Naive B cell (primary cell): ENCODE measurements at regions not wholly inside any gene's neighbourhood (a gene's known extent, or its start where the extent isn't known, plus 50 kb on each side); places are given as distances from the start of the nearest gene placed in this dataset.
A peak's percentile ranks its signal among the peaks of the same experiment; 100 is the strongest.

ENCODE experiments used
- ATAC-seq, 2 donors: fragments of 150-1000 bp; cut with Tn5 transposase; 2 replicates each; pipeline ENCODE4 v1.10.0; 2021; ENCODE audit warnings: low read depth in 2 of 2, mild to moderate bottlenecking in 2 of 2, moderate library complexity in 2 of 2
- DNase-seq: peaks from one replicate; pipeline ENCODE4 v3.0.0; 2022
- H3K27ac Mint-ChIP-seq, 6 donors: one replicate each; pipeline ENCODE4 v1.8.0; 2020 to 2022; ENCODE audit warnings: mild to moderate bottlenecking in 6 of 6, mixed read lengths in 6 of 6, moderate library complexity in 5 of 6, inconsistent platforms in 2 of 6
- H3K27me3 Mint-ChIP-seq, 3 donors: one replicate each; pipeline ENCODE4 v1.8.0; 2021 to 2022; ENCODE audit warnings: mixed read lengths in 3 of 3, mild to moderate bottlenecking in 1 of 3
- H3K36me3 Mint-ChIP-seq, 2 donors: one replicate each; pipeline ENCODE4 v1.8.0; 2020 to 2022; ENCODE audit warnings: mixed read lengths in 2 of 2, inconsistent platforms in 1 of 2, mild to moderate bottlenecking in 1 of 2
- H3K4me1 Mint-ChIP-seq, 3 donors: one replicate each; pipeline ENCODE4 v1.8.0; 2020 to 2022; ENCODE audit warnings: mixed read lengths in 3 of 3, inconsistent platforms in 1 of 3, mild to moderate bottlenecking in 1 of 3, moderate library complexity in 1 of 3
- H3K4me3 Mint-ChIP-seq, 8 donors: one replicate each; pipeline ENCODE4 v1.8.0; 2020 to 2022; ENCODE audit warnings: mild to moderate bottlenecking in 8 of 8, mixed read lengths in 8 of 8, moderate library complexity in 8 of 8, inconsistent platforms in 2 of 8
- H3K9me3 Mint-ChIP-seq, 7 donors: one replicate each; pipeline ENCODE4 v1.8.0; 2020 to 2022; ENCODE audit warnings: mixed read lengths in 7 of 7, mild to moderate bottlenecking in 5 of 7, inconsistent platforms in 2 of 7, moderate library complexity in 1 of 7

GRCh38 chr10:3976718-3977117 is 191.7 kb upstream of the KLF6 start:
- H3K27me3 Mint-ChIP-seq: no peaks in the 10 kb centered on the region
- no peak overlapping the region for H3K27ac Mint-ChIP-seq
- no peak overlapping the region for H3K4me3 Mint-ChIP-seq
- peaks cover 0 to 5% (median 0%) of the 10 kb centered on the region in 7 donors for H3K9me3 Mint-ChIP-seq
- H3K36me3 Mint-ChIP-seq: peaks cover 0 to 6% of the 10 kb centered on the region in 2 donors
- ATAC-seq (peak; percentile 47 to 57), DNase-seq (no peak)
- H3K4me1 Mint-ChIP-seq: peaks cover 7 to 18% (median 9%) of the 10 kb centered on the region in 3 donors

- DNase-seq (no peak), ATAC-seq (no peak)
- Mint-ChIP-seq H3K4me3 (no peak overlapping the region), H3K27ac (no peak overlapping the region), H3K27me3 (no peaks in the 10 kb centered on the region), H3K4me1 (peaks cover 7 to 15% (median 9%) of the 10 kb centered on the region in 3 donors), H3K9me3 (peaks cover 0 to 5% (median 0%) of the 10 kb centered on the region in 7 donors), H3K36me3 (peaks cover 0 to 6% of the 10 kb centered on the region in 2 donors)
Measured at GRCh38 chr10:3976171-3976570, 191.2 kb upstream of the KLF6 start.

- Mint-ChIP-seq H3K4me3 (no peak overlapping the region), H3K36me3 (peaks cover 0 to 6% of the 10 kb centered on the region in 2 donors), H3K27ac (no peak overlapping the region), H3K27me3 (no peaks in the 10 kb centered on the region), H3K9me3 (peaks cover 0 to 5% (median 0%) of the 10 kb centered on the region in 7 donors), H3K4me1 (peaks cover 5 to 10% (median 7%) of the 10 kb centered on the region in 3 donors)
- no peak for DNase-seq
- no peak for ATAC-seq
Measured at GRCh38 chr10:3975016-3975415, 190.0 kb upstream of the KLF6 start.

- peak overlapping the region in 1 of 6 donors; percentile 36 for H3K27ac Mint-ChIP-seq
- peaks cover 0 to 3% (median 0%) of the 10 kb centered on the region in 3 donors for H3K27me3 Mint-ChIP-seq
- DNase-seq (no peak), ATAC-seq (no peak)
- peaks cover 0 to 5% (median 0%) of the 10 kb centered on the region in 7 donors for H3K9me3 Mint-ChIP-seq
- H3K4me1 Mint-ChIP-seq: peaks cover 0 to 7% (median 1%) of the 10 kb centered on the region in 3 donors
- peaks cover 0 to 6% of the 10 kb centered on the region in 2 donors for H3K36me3 Mint-ChIP-seq
- H3K4me3 Mint-ChIP-seq: no peak overlapping the region
Measured at GRCh38 chr10:3972460-3973301, 187.7 kb upstream of the KLF6 start.

GRCh38 chr10:3971713-3972112 is 186.7 kb upstream of the KLF6 start:
- peaks cover 0 to 5% (median 0%) of the 10 kb centered on the region in 7 donors for H3K9me3 Mint-ChIP-seq
- peaks cover 0 to 6% of the 10 kb centered on the region in 2 donors for H3K36me3 Mint-ChIP-seq
- ATAC-seq (no peak), DNase-seq (no peak)
- H3K4me3 Mint-ChIP-seq: no peak overlapping the region
- peaks cover 0 to 7% (median 1%) of the 10 kb centered on the region in 3 donors for H3K4me1 Mint-ChIP-seq
- no peak overlapping the region for H3K27ac Mint-ChIP-seq
- peaks cover 0 to 4% (median 0%) of the 10 kb centered on the region in 3 donors for H3K27me3 Mint-ChIP-seq

- Mint-ChIP-seq H3K27ac (no peak overlapping the region), H3K27me3 (peaks cover 0 to 4% (median 0%) of the 10 kb centered on the region in 3 donors), H3K4me1 (peaks cover 0 to 7% (median 1%) of the 10 kb centered on the region in 3 donors), H3K9me3 (peaks cover 0 to 5% (median 0%) of the 10 kb centered on the region in 7 donors), H3K36me3 (peaks cover 0 to 6% of the 10 kb centered on the region in 2 donors), H3K4me3 (no peak overlapping the region)
- no peak for DNase-seq
- ATAC-seq: no peak
Measured at GRCh38 chr10:3969876-3970666, 185.1 kb upstream of the KLF6 start.

GRCh38 chr10:3968727-3969126 is 183.7 kb upstream of the KLF6 start:
- H3K4me1 Mint-ChIP-seq: peaks cover 0 to 7% (median 1%) of the 10 kb centered on the region in 3 donors
- no peak for DNase-seq
- H3K27me3 Mint-ChIP-seq: peaks cover 0 to 4% (median 0%) of the 10 kb centered on the region in 3 donors
- no peak for ATAC-seq
- no peaks in the 10 kb centered on the region for H3K36me3 Mint-ChIP-seq
- peaks cover 0 to 3% (median 0%) of the 10 kb centered on the region in 7 donors for H3K9me3 Mint-ChIP-seq
- H3K27ac Mint-ChIP-seq: peak overlapping the region in 1 of 6 donors; percentile 27
- H3K4me3 Mint-ChIP-seq: no peak overlapping the region

- no peak for DNase-seq
- no peak overlapping the region for H3K27ac Mint-ChIP-seq
- H3K9me3 Mint-ChIP-seq: peaks cover 0 to 3% (median 0%) of the 10 kb centered on the region in 7 donors
Measured at GRCh38 chr10:3964516-3964915, 179.5 kb upstream of the KLF6 start.

GRCh38 chr10:3963191-3963673 is 178.2 kb upstream of the KLF6 start:
- Mint-ChIP-seq H3K4me1 (peaks cover 10 to 22% (median 21%) of the 10 kb centered on the region in 3 donors), H3K36me3 (no peaks in the 10 kb centered on the region), H3K27ac (no peak overlapping the region), H3K4me3 (no peak overlapping the region), H3K9me3 (peaks cover 0 to 3% (median 0%) of the 10 kb centered on the region in 7 donors), H3K27me3 (peaks cover 0 to 7% (median under 1%) of the 10 kb centered on the region in 3 donors)
- ATAC-seq (no peak), DNase-seq (no peak)

More at GRCh38 chr10:3964516-3964915, 179.5 kb upstream of the KLF6 start:
- Mint-ChIP-seq H3K27me3 (peaks cover 0 to 6% (median 0%) of the 10 kb centered on the region in 3 donors), H3K4me3 (no peak overlapping the region), H3K4me1 (peaks cover 7 to 20% (median 17%) of the 10 kb centered on the region in 3 donors), H3K36me3 (no peaks in the 10 kb centered on the region)
- no peak for ATAC-seq

- H3K4me3 Mint-ChIP-seq: no peak overlapping the region
- no peaks in the 10 kb centered on the region for H3K36me3 Mint-ChIP-seq
- peak overlapping the region in 2 of 6 donors; percentile 39 to 47 for H3K27ac Mint-ChIP-seq
- no peaks in the 10 kb centered on the region for H3K9me3 Mint-ChIP-seq
- ATAC-seq (peak; percentile 75 to 77), DNase-seq (peak; percentile 12)
- H3K4me1 Mint-ChIP-seq: peaks cover 10 to 22% (median 21%) of the 10 kb centered on the region in 3 donors
- peaks cover 0 to 9% (median 6%) of the 10 kb centered on the region in 3 donors for H3K27me3 Mint-ChIP-seq
Measured at GRCh38 chr10:3961082-3961481, 176.1 kb upstream of the KLF6 start.

GRCh38 chr10:3960496-3960895 is 175.5 kb upstream of the KLF6 start:
- peak in 1 of 2 donors; percentile 31 for ATAC-seq

GRCh38 chr10:3959370-3960325 is 174.6 kb upstream of the KLF6 start:
- DNase-seq: no peak
- Mint-ChIP-seq H3K9me3 (no peaks in the 10 kb centered on the region), H3K27ac (peak overlapping the region in 3 of 6 donors; percentile 0 to 88 (median 5)), H3K4me1 (peaks cover 10 to 22% (median 21%) of the 10 kb centered on the region in 3 donors), H3K4me3 (peak overlapping the region in 3 of 8 donors; percentile 5 to 67 (median 44)), H3K27me3 (peaks cover 0 to 9% (median 6%) of the 10 kb centered on the region in 3 donors), H3K36me3 (no peaks in the 10 kb centered on the region)
- ATAC-seq: peak; percentile 41 to 50

More at GRCh38 chr10:3960496-3960895, 175.5 kb upstream of the KLF6 start:
- Mint-ChIP-seq H3K36me3 (no peaks in the 10 kb centered on the region), H3K27me3 (peaks cover 0 to 9% (median 6%) of the 10 kb centered on the region in 3 donors), H3K4me3 (peak overlapping the region in 1 of 8 donors; percentile 30), H3K4me1 (peaks cover 10 to 22% (median 21%) of the 10 kb centered on the region in 3 donors), H3K27ac (peak overlapping the region in 2 of 6 donors; percentile 34 to 47), H3K9me3 (no peaks in the 10 kb centered on the region)
- DNase-seq: no peak
